Activated B cell treated with CpG ODN at 0.5 μM for 24 hours (primary cell): ENCODE measurements at regions not wholly inside any gene's neighbourhood (a gene's known extent, or its start where the extent isn't known, plus 50 kb on each side); places are given as distances from the start of the nearest gene placed in this dataset.
A peak's percentile ranks its signal among the peaks of the same experiment; 100 is the strongest.

Source experiments
- ATAC-seq: fragments of 200-7000 bp; cut with Tn5 transposase; one replicate; pipeline ENCODE4 v1.10.0; 2021; ENCODE audit warnings: low read depth, mild to moderate bottlenecking, moderate library complexity
- CTCF ChIA-PET: fragments of 350-600 bp; sonication (Branson Sonifier 250); formaldehyde crosslinking; loops from one replicate; lab custom pipeline; 2021; ENCODE audit warnings: antibody characterized with exemption; lab: Charles Lee
- POLR2A ChIA-PET: fragments of 350-600 bp; sonication (Branson Sonifier 250); formaldehyde crosslinking; loops from one replicate; lab custom pipeline; 2021; ENCODE audit warnings: antibody characterized with exemption; lab: Charles Lee
- DNase-seq: peaks from one replicate; pipeline ENCODE4 v3.0.0; 2022
- H3K27ac Mint-ChIP-seq: one replicate; pipeline ENCODE4 v1.8.0; 2020; ENCODE audit warnings: mixed read lengths
- H3K27me3 Mint-ChIP-seq: one replicate; pipeline ENCODE4 v1.8.0; 2021; ENCODE audit warnings: mixed read lengths
- H3K36me3 Mint-ChIP-seq: one replicate; pipeline ENCODE4 v1.8.0; 2021; ENCODE audit warnings: low read depth, mixed read lengths
- H3K4me1 Mint-ChIP-seq: one replicate; pipeline ENCODE4 v1.8.0; 2021; ENCODE audit warnings: mixed read lengths
- H3K4me3 Mint-ChIP-seq: one replicate; pipeline ENCODE4 v1.8.0; 2020; ENCODE audit warnings: mild to moderate bottlenecking, mixed read lengths
- H3K9me3 Mint-ChIP-seq: one replicate; pipeline ENCODE4 v1.8.0; 2020; ENCODE audit warnings: mixed read lengths
- intact Hi-C: fragments of 100-400 bp; cut with micrococcal nuclease; formaldehyde crosslinking; loops from one replicate; pipeline ENCODE4 v1.15.1; 2024
- TF ChIP-seq, protein P1 (sequence below): fragments of 200-600 bp; IDR thresholded peaks from one replicate; pipeline ENCODE4 v1.8.0; 2022; ENCODE audit warnings: antibody characterized with exemption, mild to moderate bottlenecking

DNA sequence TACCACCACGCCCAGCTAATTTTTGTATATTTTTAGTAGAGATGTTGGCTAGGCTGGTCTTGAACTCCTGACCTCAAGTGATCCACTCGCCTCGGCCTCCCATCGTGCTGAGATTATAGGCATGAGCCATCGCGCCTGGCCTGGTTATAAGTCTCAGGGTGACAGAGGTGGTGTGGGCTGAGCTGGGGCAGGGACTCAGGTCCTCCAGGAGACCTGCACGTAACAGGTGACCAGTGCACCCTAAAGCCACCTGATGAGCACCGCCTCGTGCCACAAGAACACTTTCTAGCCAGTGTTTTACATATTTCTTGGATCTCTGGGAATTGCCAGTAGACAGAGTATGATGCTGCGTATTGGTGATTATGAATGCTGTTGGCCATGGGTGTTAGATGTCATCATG, 136.5 kb upstream of the CPM start:
- H3K36me3 Mint-ChIP-seq = no peaks in the 10 kb centered on the region
- TF ChIP-seq, protein P1, sequence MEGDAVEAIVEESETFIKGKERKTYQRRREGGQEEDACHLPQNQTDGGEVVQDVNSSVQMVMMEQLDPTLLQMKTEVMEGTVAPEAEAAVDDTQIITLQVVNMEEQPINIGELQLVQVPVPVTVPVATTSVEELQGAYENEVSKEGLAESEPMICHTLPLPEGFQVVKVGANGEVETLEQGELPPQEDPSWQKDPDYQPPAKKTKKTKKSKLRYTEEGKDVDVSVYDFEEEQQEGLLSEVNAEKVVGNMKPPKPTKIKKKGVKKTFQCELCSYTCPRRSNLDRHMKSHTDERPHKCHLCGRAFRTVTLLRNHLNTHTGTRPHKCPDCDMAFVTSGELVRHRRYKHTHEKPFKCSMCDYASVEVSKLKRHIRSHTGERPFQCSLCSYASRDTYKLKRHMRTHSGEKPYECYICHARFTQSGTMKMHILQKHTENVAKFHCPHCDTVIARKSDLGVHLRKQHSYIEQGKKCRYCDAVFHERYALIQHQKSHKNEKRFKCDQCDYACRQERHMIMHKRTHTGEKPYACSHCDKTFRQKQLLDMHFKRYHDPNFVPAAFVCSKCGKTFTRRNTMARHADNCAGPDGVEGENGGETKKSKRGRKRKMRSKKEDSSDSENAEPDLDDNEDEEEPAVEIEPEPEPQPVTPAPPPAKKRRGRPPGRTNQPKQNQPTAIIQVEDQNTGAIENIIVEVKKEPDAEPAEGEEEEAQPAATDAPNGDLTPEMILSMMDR = no peak
- no peak overlapping the region for H3K27ac Mint-ChIP-seq
- ATAC-seq (no peak), DNase-seq (no peak)
- intact Hi-C loops = no loop called here
- ChIA-PET CTCF (interaction anchor here (0.6 to 2.2 kb wide), 12 partner anchors 16 to 240 kb away, joined by 3 to 13 read pairs (median 5); no protein-coding TSS in a partner anchor), POLR2A (no interaction called here)
- no peaks in the 10 kb centered on the region for H3K9me3 Mint-ChIP-seq
- peaks cover 7% of the 10 kb centered on the region for H3K27me3 Mint-ChIP-seq
- no peak overlapping the region for H3K4me3 Mint-ChIP-seq
- H3K4me1 Mint-ChIP-seq = no peaks in the 10 kb centered on the region

DNA sequence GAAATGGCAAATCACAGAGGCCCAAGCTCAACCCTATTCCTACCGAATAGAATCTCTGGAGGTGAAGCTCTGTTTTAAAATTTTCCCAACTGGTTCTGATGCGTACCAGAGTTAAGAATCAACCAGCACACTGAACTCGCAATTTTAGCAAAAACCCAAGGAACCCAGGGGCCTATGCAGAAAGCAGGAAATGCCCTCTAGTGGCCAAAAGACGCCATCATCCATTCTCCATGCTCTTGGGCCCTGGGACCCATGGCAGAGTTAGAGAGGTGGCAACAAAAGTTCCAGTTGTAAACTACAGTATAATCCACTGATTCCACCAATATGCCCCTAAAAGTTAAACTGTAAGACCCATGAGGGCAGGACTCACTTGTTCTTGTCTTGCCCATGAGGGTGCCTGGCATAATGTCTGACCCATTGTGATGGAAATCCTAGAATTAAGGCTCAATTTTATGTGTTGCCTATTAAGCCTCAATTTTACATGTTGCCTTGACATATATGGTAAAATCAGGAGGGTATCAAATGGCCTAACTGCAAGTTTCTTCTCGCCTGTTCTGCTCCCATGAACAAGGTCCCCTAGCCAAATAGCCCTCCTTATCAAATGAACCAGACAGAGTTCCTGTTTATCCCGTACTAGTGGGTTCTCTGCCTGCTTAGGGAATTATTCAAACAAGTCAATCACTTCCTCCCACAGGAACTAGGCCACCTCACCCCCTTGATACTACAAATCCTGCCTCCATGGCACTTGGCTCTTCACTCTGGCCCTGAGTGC, 137.5 kb upstream of the CPM start:
- H3K36me3 Mint-ChIP-seq = no peaks in the 10 kb centered on the region
- peak; percentile 20 for DNase-seq

GRCh38 chr12:69071091-69071370, 138.1 kb upstream of the CPM start:
- TF ChIP-seq, protein P1 = no peak
- ChIA-PET POLR2A (no interaction called here), CTCF (interaction anchor here (1.9 kb wide), 1 partner anchor 206 kb away, joined by 10 read pairs; no protein-coding TSS in a partner anchor)
- ATAC-seq (no peak), DNase-seq (no peak)
- intact Hi-C loops = loop anchor here (5.0 kb wide), 1 partner anchor 139 kb away; the partner anchor contains the start of gene CPM
- H3K36me3 Mint-ChIP-seq = no peaks in the 10 kb centered on the region
- H3K27ac Mint-ChIP-seq = no peak overlapping the region
- H3K4me1 Mint-ChIP-seq = no peaks in the 10 kb centered on the region
- H3K4me3 Mint-ChIP-seq = no peak overlapping the region
- H3K27me3 Mint-ChIP-seq = peaks cover 7% of the 10 kb centered on the region
- H3K9me3 Mint-ChIP-seq = no peaks in the 10 kb centered on the region

More for the DNA sequence above, 137.5 kb upstream of the CPM start:
- H3K9me3 Mint-ChIP-seq = no peaks in the 10 kb centered on the region
- CTCF ChIA-PET = interaction anchor here (0.6 to 1.9 kb wide), 10 partner anchors 18 to 241 kb away, joined by 3 to 13 read pairs (median 5); no protein-coding TSS in a partner anchor
- peaks cover 7% of the 10 kb centered on the region for H3K27me3 Mint-ChIP-seq
- H3K4me3 Mint-ChIP-seq = no peak overlapping the region
- H3K27ac Mint-ChIP-seq = no peak overlapping the region
- TF ChIP-seq, protein P1 = no peak
- peak; percentile 79 for ATAC-seq
- intact Hi-C loops = loop anchor here (1.0 to 5.0 kb wide), 4 partner anchors 138 to 240 kb away; partner anchors contain the start of gene CPM
- no peaks in the 10 kb centered on the region for H3K4me1 Mint-ChIP-seq
- POLR2A ChIA-PET = no interaction called here

GRCh38 chr12:69073035-69073434, 140.1 kb upstream of the CPM start:
- no peaks in the 10 kb centered on the region for H3K4me1 Mint-ChIP-seq
- DNase-seq (no peak), ATAC-seq (no peak)
- H3K9me3 Mint-ChIP-seq = no peaks in the 10 kb centered on the region
- intact Hi-C loops = loop anchor here (5.0 kb wide), 1 partner anchor 141 kb away; the partner anchor contains the start of gene CPM
- peaks cover 8% of the 10 kb centered on the region for H3K27me3 Mint-ChIP-seq
- H3K27ac Mint-ChIP-seq = no peak overlapping the region
- ChIA-PET POLR2A (no interaction called here), CTCF (no interaction called here)
- no peaks in the 10 kb centered on the region for H3K36me3 Mint-ChIP-seq
- TF ChIP-seq, protein P1 = no peak
- H3K4me3 Mint-ChIP-seq = no peak overlapping the region

- ChIA-PET POLR2A (no interaction called here), CTCF (interaction anchor here (0.7 to 1.6 kb wide), 4 partner anchors 9 to 245 kb away, joined by 3 to 6 read pairs (median 4); no protein-coding TSS in a partner anchor)
- TF ChIP-seq, protein P1 = no peak
- Mint-ChIP-seq H3K9me3 (no peaks in the 10 kb centered on the region), H3K36me3 (no peaks in the 10 kb centered on the region), H3K27me3 (peaks cover 8% of the 10 kb centered on the region), H3K4me1 (no peaks in the 10 kb centered on the region), H3K4me3 (no peak overlapping the region), H3K27ac (no peak overlapping the region)
- intact Hi-C loops = loop anchor here (5.0 kb wide), 1 partner anchor 142 kb away; the partner anchor contains the start of gene CPM
- no peak for ATAC-seq
- no peak for DNase-seq
These were observed 141.8 kb upstream of the CPM start for GRCh38 chr12:69074556-69075349.
